ENCODE measurements at regions not wholly inside any gene's neighbourhood (a gene's known extent, or its start where the extent isn't known, plus 50 kb on each side); places are given as distances from the start of the nearest gene placed in this dataset.

DNA sequence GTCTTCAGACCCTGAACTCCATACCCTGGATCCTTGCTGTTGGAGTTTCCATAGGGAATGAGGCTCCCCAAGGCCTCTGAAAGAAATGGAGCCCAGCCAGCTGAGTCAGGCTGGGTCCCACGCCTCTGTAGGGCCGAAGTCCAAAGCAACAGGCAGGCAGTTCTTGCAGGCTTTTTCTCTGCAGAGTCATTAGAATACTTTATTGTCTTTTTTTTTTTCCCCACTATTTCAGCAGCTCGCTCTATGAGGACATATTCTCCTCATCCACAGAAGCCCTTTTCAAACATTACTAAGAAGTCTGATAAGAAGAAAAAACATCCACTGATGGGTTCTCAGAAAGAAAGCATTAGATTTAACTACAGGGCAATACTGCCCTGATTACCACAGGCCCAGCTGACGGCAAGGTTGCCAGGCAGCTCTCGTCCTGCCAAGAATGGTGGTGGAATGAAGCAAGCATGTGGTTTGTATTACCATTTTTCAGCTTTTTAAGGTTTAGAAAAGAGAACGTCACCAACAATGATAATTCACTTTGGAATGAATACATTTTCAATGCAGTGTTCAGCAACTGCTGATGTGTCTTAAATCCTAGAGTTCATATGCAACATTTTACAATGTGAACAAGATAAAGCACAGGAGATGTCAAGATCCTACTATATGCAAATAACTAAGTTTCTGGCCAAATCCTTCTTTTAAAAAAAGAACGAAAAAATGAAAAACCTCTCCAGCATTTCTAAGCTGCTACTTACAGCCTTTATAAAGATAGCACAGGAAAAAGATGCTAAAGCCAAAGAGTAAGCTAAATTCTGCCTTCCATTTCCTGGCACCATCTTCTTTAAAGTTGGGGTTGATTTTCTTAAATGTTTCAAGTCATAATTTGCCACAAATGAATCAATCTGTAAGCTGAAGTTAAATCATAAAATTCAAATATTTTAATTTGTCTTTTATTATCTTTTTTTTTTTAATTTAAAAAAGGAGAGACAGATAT, 223.6 kb upstream of the CITED2 start:
- intact Hi-C loops (cut with DNase I; ENCODE audit: low total_unique reads): no loop called here
- Histone ChIP-seq H3K27me3 (no peaks in the 10 kb centered on the region), H3K27ac (peak overlapping the region; percentile 8 to 80), H3K36me3 (ENCODE audit: low read depth, missing control alignments) (no peaks in the 10 kb centered on the region), H3K4me3 (no peak overlapping the region), H3K4me1 (peaks cover 25% of the 10 kb centered on the region), H3K9me3 (no peaks in the 10 kb centered on the region)
- DNase-seq: peak; percentile 73
- no peak for TF ChIP-seq POLR2A (IDR thresholded peaks at IDR 0.05)
- TF ChIP-seq CTCF (IDR thresholded peaks at IDR 0.05): no peak
- WGBS, 2 donors: 29 to 37% methylated on average over 7 of the region's 7 CpGs

GRCh38 chr6:139597087-139597763, 222.8 kb upstream of the CITED2 start:
- no peak for TF ChIP-seq CTCF (IDR thresholded peaks at IDR 0.05)
- no peak for TF ChIP-seq POLR2A (IDR thresholded peaks at IDR 0.05)
- intact Hi-C loops (cut with DNase I; ENCODE audit: low total_unique reads): no loop called here
- no peaks in the 10 kb centered on the region for H3K27me3 ChIP-seq
- WGBS, 2 donors: 61 to 75% methylated on average over 1 of the region's 1 CpG
- peaks cover 24% of the 10 kb centered on the region for H3K4me1 ChIP-seq
- no peak overlapping the region for H3K4me3 ChIP-seq
- H3K36me3 ChIP-seq (ENCODE audit: low read depth, missing control alignments): no peaks in the 10 kb centered on the region
- H3K27ac ChIP-seq: peak overlapping the region; percentile 8 to 80
- DNase-seq: no peak
- no peaks in the 10 kb centered on the region for H3K9me3 ChIP-seq

- H3K27ac ChIP-seq: peak overlapping the region in 1 of 2 donors; percentile 23
- H3K36me3 ChIP-seq (ENCODE audit: low read depth, missing control alignments): no peaks in the 10 kb centered on the region
- intact Hi-C loops (cut with DNase I; ENCODE audit: low total_unique reads): no loop called here
- TF ChIP-seq CTCF (IDR thresholded peaks at IDR 0.05): no peak
- H3K27me3 ChIP-seq: no peaks in the 10 kb centered on the region
- H3K4me3 ChIP-seq: no peak overlapping the region
- WGBS, 2 donors: 65 to 71% methylated on average over 3 of the region's 3 CpGs
- DNase-seq: no peak
- no peaks in the 10 kb centered on the region for H3K9me3 ChIP-seq
- peaks cover 32% of the 10 kb centered on the region for H3K4me1 ChIP-seq
Observed at GRCh38 chr6:139595183-139595582, 220.7 kb upstream of the CITED2 start.

DNA sequence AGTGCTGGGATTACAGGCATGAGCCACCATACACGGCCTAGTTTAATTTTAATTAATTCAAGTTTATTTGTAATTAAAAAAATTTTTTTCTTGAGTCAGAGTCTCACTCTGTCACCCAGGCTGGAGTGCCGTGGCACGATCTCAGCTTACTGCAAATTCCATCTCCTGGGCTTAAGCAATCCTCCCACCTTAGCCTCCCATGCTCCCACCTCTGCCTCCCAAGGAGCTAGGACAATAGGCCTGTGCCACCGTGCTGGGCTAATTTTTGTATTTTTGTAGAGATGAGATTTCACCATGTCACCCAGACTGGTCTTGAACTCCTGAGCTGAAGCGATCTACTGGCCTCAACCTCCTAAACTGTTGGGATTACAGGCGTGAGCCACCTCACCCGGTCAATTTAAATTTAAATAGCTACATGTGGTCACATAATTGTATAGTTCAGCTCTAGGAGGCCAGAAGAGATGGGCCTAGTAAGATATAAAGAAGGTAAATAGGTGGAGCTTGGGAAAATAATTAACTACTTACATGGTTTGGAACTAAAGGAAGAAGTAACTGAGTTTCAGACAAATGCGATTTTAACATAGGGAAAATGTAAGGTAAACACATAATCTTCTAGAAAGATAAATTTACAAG, 220.0 kb upstream of the CITED2 start:
- no peak for DNase-seq
- Histone ChIP-seq H3K36me3 (ENCODE audit: low read depth, missing control alignments) (no peaks in the 10 kb centered on the region), H3K4me1 (peaks cover 36% of the 10 kb centered on the region), H3K4me3 (no peak overlapping the region), H3K27me3 (no peaks in the 10 kb centered on the region), H3K9me3 (no peaks in the 10 kb centered on the region), H3K27ac (no peak overlapping the region)
- 90 to 91% methylated on average over 8 of the region's 8 CpGs for WGBS, 2 donors
- no peak for TF ChIP-seq POLR2A (IDR thresholded peaks at IDR 0.05)
- no peak for TF ChIP-seq CTCF (IDR thresholded peaks at IDR 0.05)
- intact Hi-C loops (cut with DNase I; ENCODE audit: low total_unique reads): no loop called here
